Sigmoid colon (tissue), 6 donors: ENCODE measurements at regions not wholly inside any gene's neighbourhood (a gene's known extent, or its start where the extent isn't known, plus 50 kb on each side); places are given as distances from the start of the nearest gene placed in this dataset.
"Not testable (repeated sequence)": the region's sequence is repeated elsewhere in the genome, so short reads cannot be mapped to it uniquely, and the experiment has no call there.

Source experiments
- DNase-seq: peaks from one replicate; pipeline ENCODE4 v3.0.0-alpha.2; 2019
- H3K27ac ChIP-seq, 4 donors: fragments of 200-600 bp; sonication (generic); one replicate each; pipeline ENCODE4 v1.5.1; 2016 to 2019; ENCODE audit warnings: mild to moderate bottlenecking in 1 of 4
- H3K27me3 ChIP-seq, 3 donors: fragments of 200-600 bp; sonication (generic); one replicate each; pipeline ENCODE4 v1.5.1; 2019; ENCODE audit warnings: mild to moderate bottlenecking in 1 of 3
- H3K36me3 ChIP-seq, 4 donors: fragments of 200-600 bp; sonication (generic); one replicate each; pipeline ENCODE4 v1.5.1; 2016 to 2019
- H3K4me1 ChIP-seq, 4 donors: fragments of 200-600 bp; sonication (generic); one replicate each; pipeline ENCODE4 v1.5.1; 2017 to 2019
- H3K4me3 ChIP-seq, 4 donors: fragments of 200-600 bp; sonication (generic); one replicate each; pipeline ENCODE4 v1.5.1; 2017 to 2019; ENCODE audit warnings: mild to moderate bottlenecking in 2 of 4, moderate library complexity in 1 of 4
- H3K9me3 ChIP-seq, 4 donors: fragments of 200-600 bp in 3 of 4; sonication (generic) in 3 of 4; one replicate each; pipeline versions ENCODE4 v1.5.1 to v1.6.1; 2013 to 2019
- CTCF ChIP-seq, 4 experiments: fragments of 450-650 bp in 3 of 4; fragments of 200-600 bp in 1 of 4; IDR thresholded peaks; one replicate each; pipeline ENCODE4 v1.5.1; 2016 to 2019; ENCODE audit warnings: antibody characterized with exemption in 4 of 4, mild to moderate bottlenecking in 3 of 4, moderate library complexity in 2 of 4
- EP300 ChIP-seq, 4 donors: sonication (generic); formaldehyde crosslinking; IDR thresholded peaks; one replicate each; pipeline ENCODE4 v1.6.1; 2017; ENCODE audit warnings: antibody characterized with exemption in 4 of 4
- POLR2A ChIP-seq, 2 donors: fragments of 450-650 bp; IDR thresholded peaks; one replicate each; pipeline ENCODE4 v1.6.1; 2016; ENCODE audit warnings: antibody characterized with exemption in 2 of 2, mild to moderate bottlenecking in 2 of 2, moderate library complexity in 2 of 2
- POLR2AphosphoS5 ChIP-seq, 4 donors: sonication (generic); formaldehyde crosslinking; IDR thresholded peaks; one replicate each; pipeline ENCODE4 v1.6.1; 2017; ENCODE audit warnings: antibody characterized with exemption in 4 of 4
- WGBS, 2 donors: extraction: QIAGEN DNeasy Blood & Tissue Kit; methylation state at CpG; one replicate each; pipeline ENCODE4 v1.1.7; 2013; 5-methylcytosine and 5-hydroxymethylcytosine counted together
- intact Hi-C: fragments of 100-400 bp; cut with DNase I; formaldehyde crosslinking; loops from one replicate; pipeline ENCODE4 v1.15.1; 2023
- donor health status: healthy with polysubstance abuse.
- donor health status: healthy.

GRCh38 chr12:76292891-76293290, 55.3 kb downstream of the BBS10 start:
- H3K27me3 ChIP-seq, DNase-seq, H3K9me3 ChIP-seq, H3K27ac ChIP-seq, H3K36me3 ChIP-seq, H3K4me3 ChIP-seq, intact Hi-C loops, H3K4me1 ChIP-seq: not testable (repeated sequence)
- 74 to 82% methylated on average over 5 of the region's 5 CpGs for WGBS, 2 donors

GRCh38 chr12:76292305-76292704, 55.9 kb downstream of the BBS10 start:
- H3K27ac ChIP-seq, H3K4me3 ChIP-seq, H3K9me3 ChIP-seq, H3K36me3 ChIP-seq, DNase-seq, H3K27me3 ChIP-seq, H3K4me1 ChIP-seq, intact Hi-C loops: not testable (repeated sequence)
- WGBS, 2 donors: 89% methylated on average over 8 of the region's 8 CpGs

- Histone ChIP-seq H3K9me3 (no peaks in the 10 kb centered on the region), H3K36me3 (no peaks in the 10 kb centered on the region), H3K27me3 (no peaks in the 10 kb centered on the region), H3K4me3 (no peak overlapping the region), H3K4me1 (no peaks in the 10 kb centered on the region), H3K27ac (no peak overlapping the region)
- no peak for TF ChIP-seq CTCF (IDR thresholded peaks at IDR 0.05)
- no peak for TF ChIP-seq EP300 (IDR thresholded peaks at IDR 0.05)
- no peak for TF ChIP-seq POLR2AphosphoS5 (IDR thresholded peaks at IDR 0.05)
- TF ChIP-seq POLR2A (IDR thresholded peaks at IDR 0.05): no peak
- intact Hi-C loops: no loop called here
- no peak for DNase-seq
- 71 to 82% methylated on average over 3 of the region's 3 CpGs for WGBS, 2 donors
These were observed 57.0 kb downstream of the BBS10 start for GRCh38 chr12:76290963-76291859.

- DNase-seq: no peak
- Histone ChIP-seq H3K27me3 (no peaks in the 10 kb centered on the region), H3K4me1 (no peaks in the 10 kb centered on the region), H3K36me3 (no peaks in the 10 kb centered on the region), H3K27ac (no peak overlapping the region), H3K4me3 (no peak overlapping the region), H3K9me3 (no peaks in the 10 kb centered on the region)
- TF ChIP-seq POLR2AphosphoS5 (IDR thresholded peaks at IDR 0.05) (no peak), POLR2A (IDR thresholded peaks at IDR 0.05) (no peak), EP300 (IDR thresholded peaks at IDR 0.05) (no peak), CTCF (IDR thresholded peaks at IDR 0.05) (no peak)
- intact Hi-C loops: no loop called here
These were observed 60.0 kb downstream of the BBS10 start for GRCh38 chr12:76288218-76288617.

GRCh38 chr12:76284816-76285750, 63.1 kb downstream of the BBS10 start:
- Histone ChIP-seq H3K9me3 (no peaks in the 10 kb centered on the region), H3K4me3 (no peak overlapping the region), H3K4me1 (no peaks in the 10 kb centered on the region), H3K27ac (no peak overlapping the region), H3K27me3 (no peaks in the 10 kb centered on the region), H3K36me3 (no peaks in the 10 kb centered on the region)
- intact Hi-C loops: no loop called here
- 82 to 83% methylated on average over 5 of the region's 5 CpGs for WGBS, 2 donors
- no peak for DNase-seq
- TF ChIP-seq POLR2AphosphoS5 (IDR thresholded peaks at IDR 0.05) (no peak), POLR2A (IDR thresholded peaks at IDR 0.05) (no peak), CTCF (IDR thresholded peaks at IDR 0.05) (no peak)
